HEK293T (cell line): ENCODE measurements at regions not wholly inside any gene's neighbourhood (a gene's known extent, or its start where the extent isn't known, plus 50 kb on each side); places are given as distances from the start of the nearest gene placed in this dataset.

Source experiments
- ARNT ChIP-seq: fragments of 450-650 bp; IDR thresholded peaks from 2 replicates; pipeline ENCODE4 v1.6.1; 2017; ENCODE audit warnings: mild to moderate bottlenecking
- BHLHE40 ChIP-seq: fragments of 450-650 bp; IDR thresholded peaks from 2 replicates; pipeline ENCODE4 v1.6.1; 2016; ENCODE audit warnings: mild to moderate bottlenecking, moderate library complexity, borderline replicate concordance
- CTBP1 ChIP-seq: fragments of 450-650 bp; IDR thresholded peaks from 2 replicates; pipeline ENCODE4 v1.6.1; 2016; ENCODE audit warnings: borderline replicate concordance
- ELF4 ChIP-seq: fragments of 450-650 bp; IDR thresholded peaks from 2 replicates; pipeline ENCODE4 v1.6.1; 2017; ENCODE audit warnings: antibody characterized with exemption
- FOXA1 ChIP-seq: fragments of 450-650 bp; IDR thresholded peaks from 2 replicates; pipeline ENCODE4 v1.6.1; 2016; ENCODE audit warnings: mild to moderate bottlenecking
- FOXK2 ChIP-seq: fragments of 450-650 bp; IDR thresholded peaks from 2 replicates; pipeline ENCODE4 v1.6.1; 2016; ENCODE audit warnings: mild to moderate bottlenecking
- HDGF ChIP-seq: fragments of 450-650 bp; IDR thresholded peaks from 2 replicates; pipeline ENCODE4 v1.6.1; 2017; ENCODE audit warnings: antibody characterized with exemption, borderline replicate concordance
- L3MBTL2 ChIP-seq: fragments of 450-650 bp; conservative IDR thresholded peaks from 2 replicates; pipeline ENCODE4 v1.6.1; 2016; ENCODE audit warnings: mild to moderate bottlenecking
- NFRKB ChIP-seq: fragments of 450-650 bp; IDR thresholded peaks from 2 replicates; pipeline ENCODE4 v1.6.1; 2016; ENCODE audit warnings: mild to moderate bottlenecking, moderate library complexity
- SP1 ChIP-seq: fragments of 450-650 bp; IDR thresholded peaks from 2 replicates; pipeline ENCODE4 v1.6.1; 2017
- SUZ12 ChIP-seq: fragments of 450-650 bp; IDR thresholded peaks from 2 replicates; pipeline ENCODE4 v1.6.1; 2016; ENCODE audit warnings: mild to moderate bottlenecking
- TARDBP ChIP-seq: fragments of 450-650 bp; IDR thresholded peaks from 2 replicates; pipeline ENCODE4 v1.6.1; 2016
- ZNF384 ChIP-seq: fragments of 450-650 bp; IDR thresholded peaks from 2 replicates; pipeline ENCODE4 v1.6.1; 2016
- TF ChIP-seq, protein P1 (sequence below): fragments of 450-650 bp; IDR thresholded peaks from 2 replicates; pipeline ENCODE4 v1.6.1; 2016

DNA sequence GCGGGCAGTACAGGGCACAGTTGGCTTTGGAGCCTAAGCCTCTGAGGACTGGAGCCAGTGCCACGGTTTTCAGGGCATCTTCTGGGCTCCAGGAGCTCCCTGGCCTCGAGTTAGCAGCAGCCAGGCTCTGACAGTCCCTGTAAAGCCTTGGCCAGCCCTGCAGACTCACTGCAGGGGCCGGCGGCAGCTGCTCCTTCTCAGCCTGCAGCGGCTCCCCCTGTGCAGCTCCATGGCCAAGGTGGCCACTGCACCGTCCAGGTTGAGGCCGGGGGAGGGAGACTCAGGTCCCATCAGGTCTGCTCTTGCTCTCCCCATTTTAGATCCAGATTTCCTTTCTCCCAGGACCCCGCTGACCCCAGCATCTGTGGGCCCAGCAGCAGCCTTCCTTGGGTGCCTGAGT is 1461.1 kb downstream of the BRD1 start:
- TF ChIP-seq NFRKB (no peak), SP1 (no peak), FOXK2 (no peak), ZNF384 (no peak), FOXA1 (no peak), CTBP1 (no peak), BHLHE40 (no peak), TARDBP (no peak), SUZ12 (no peak), ARNT (no peak), HDGF (no peak), ELF4 (no peak), L3MBTL2 (no peak)
- TF ChIP-seq, protein P1, sequence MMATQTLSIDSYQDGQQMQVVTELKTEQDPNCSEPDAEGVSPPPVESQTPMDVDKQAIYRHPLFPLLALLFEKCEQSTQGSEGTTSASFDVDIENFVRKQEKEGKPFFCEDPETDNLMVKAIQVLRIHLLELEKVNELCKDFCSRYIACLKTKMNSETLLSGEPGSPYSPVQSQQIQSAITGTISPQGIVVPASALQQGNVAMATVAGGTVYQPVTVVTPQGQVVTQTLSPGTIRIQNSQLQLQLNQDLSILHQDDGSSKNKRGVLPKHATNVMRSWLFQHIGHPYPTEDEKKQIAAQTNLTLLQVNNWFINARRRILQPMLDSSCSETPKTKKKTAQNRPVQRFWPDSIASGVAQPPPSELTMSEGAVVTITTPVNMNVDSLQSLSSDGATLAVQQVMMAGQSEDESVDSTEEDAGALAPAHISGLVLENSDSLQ: no peak
